ENCODE measurements at regions not wholly inside any gene's neighbourhood (a gene's known extent, or its start where the extent isn't known, plus 50 kb on each side); places are given as distances from the start of the nearest gene placed in this dataset.
A peak's percentile ranks its signal among the peaks of the same experiment; 100 is the strongest.

GRCh38 chr3:28674212-28674611 lies 325.6 kb upstream of the AZI2 start:
- Mint-ChIP-seq H3K27me3 (ENCODE audit: unreplicated experiment) (peaks cover 2% of the 10 kb centered on the region), H3K27ac (ENCODE audit: unreplicated experiment) (no peak overlapping the region), H3K9me3 (ENCODE audit: unreplicated experiment) (no peaks in the 10 kb centered on the region), H3K36me3 (ENCODE audit: low read depth, unreplicated experiment) (no peaks in the 10 kb centered on the region), H3K4me3 (ENCODE audit: unreplicated experiment) (no peak overlapping the region), H3K4me1 (ENCODE audit: unreplicated experiment) (peaks cover 10% of the 10 kb centered on the region)
- no peak for DNase-seq (ENCODE audit: low spot score)
- no peak for TF ChIP-seq CTCF (IDR thresholded peaks at IDR 0.05; ENCODE audit: unreplicated experiment)

- Mint-ChIP-seq H3K4me1 (ENCODE audit: unreplicated experiment) (peaks cover 19% of the 10 kb centered on the region), H3K4me3 (ENCODE audit: unreplicated experiment) (no peak overlapping the region), H3K36me3 (ENCODE audit: low read depth, unreplicated experiment) (no peaks in the 10 kb centered on the region), H3K27me3 (ENCODE audit: unreplicated experiment) (peaks cover 1% of the 10 kb centered on the region), H3K27ac (ENCODE audit: unreplicated experiment) (no peak overlapping the region), H3K9me3 (ENCODE audit: unreplicated experiment) (no peaks in the 10 kb centered on the region)
- TF ChIP-seq CTCF (IDR thresholded peaks at IDR 0.05; ENCODE audit: unreplicated experiment) = no peak
- no peak for DNase-seq (ENCODE audit: low spot score)
Measured at GRCh38 chr3:28677581-28677980, 329.0 kb upstream of the AZI2 start.

GRCh38 chr3:28678086-28678485 lies 329.5 kb upstream of the AZI2 start:
- TF ChIP-seq CTCF (IDR thresholded peaks at IDR 0.05; ENCODE audit: unreplicated experiment) = no peak
- no peaks in the 10 kb centered on the region for H3K9me3 Mint-ChIP-seq (ENCODE audit: unreplicated experiment)
- H3K4me1 Mint-ChIP-seq (ENCODE audit: unreplicated experiment) = peaks cover 19% of the 10 kb centered on the region
- no peak overlapping the region for H3K27ac Mint-ChIP-seq (ENCODE audit: unreplicated experiment)
- H3K27me3 Mint-ChIP-seq (ENCODE audit: unreplicated experiment) = peaks cover 1% of the 10 kb centered on the region
- H3K4me3 Mint-ChIP-seq (ENCODE audit: unreplicated experiment) = no peak overlapping the region
- no peak for DNase-seq (ENCODE audit: low spot score)
- H3K36me3 Mint-ChIP-seq (ENCODE audit: low read depth, unreplicated experiment) = no peaks in the 10 kb centered on the region

DNA sequence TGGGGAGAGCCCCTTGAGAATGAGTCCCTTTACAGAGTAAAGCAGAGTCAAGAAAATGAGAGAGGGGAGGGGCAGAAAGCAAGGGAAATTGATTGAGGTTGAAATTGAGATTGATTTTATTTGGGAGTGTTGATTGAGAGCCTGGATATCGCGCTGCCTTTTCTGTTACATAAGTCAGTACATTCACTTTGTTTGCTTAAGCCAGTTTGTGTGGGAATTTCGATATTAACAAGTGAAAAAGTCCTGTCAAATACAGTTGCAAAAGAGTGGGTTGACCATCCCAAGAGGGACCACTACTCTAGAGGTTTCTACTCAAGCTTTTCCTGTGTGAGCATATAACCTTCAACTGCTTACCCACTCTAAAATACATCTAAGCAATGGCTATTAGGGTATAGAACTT lies 331.4 kb upstream of the AZI2 start:
- Mint-ChIP-seq H3K27me3 (ENCODE audit: unreplicated experiment) (peaks cover 1% of the 10 kb centered on the region), H3K27ac (ENCODE audit: unreplicated experiment) (peak overlapping the region; percentile 15), H3K36me3 (ENCODE audit: low read depth, unreplicated experiment) (no peaks in the 10 kb centered on the region), H3K4me1 (ENCODE audit: unreplicated experiment) (peaks cover 21% of the 10 kb centered on the region), H3K4me3 (ENCODE audit: unreplicated experiment) (no peak overlapping the region), H3K9me3 (ENCODE audit: unreplicated experiment) (no peaks in the 10 kb centered on the region)
- no peak for DNase-seq (ENCODE audit: low spot score)
- TF ChIP-seq CTCF (IDR thresholded peaks at IDR 0.05; ENCODE audit: unreplicated experiment) = no peak

DNA sequence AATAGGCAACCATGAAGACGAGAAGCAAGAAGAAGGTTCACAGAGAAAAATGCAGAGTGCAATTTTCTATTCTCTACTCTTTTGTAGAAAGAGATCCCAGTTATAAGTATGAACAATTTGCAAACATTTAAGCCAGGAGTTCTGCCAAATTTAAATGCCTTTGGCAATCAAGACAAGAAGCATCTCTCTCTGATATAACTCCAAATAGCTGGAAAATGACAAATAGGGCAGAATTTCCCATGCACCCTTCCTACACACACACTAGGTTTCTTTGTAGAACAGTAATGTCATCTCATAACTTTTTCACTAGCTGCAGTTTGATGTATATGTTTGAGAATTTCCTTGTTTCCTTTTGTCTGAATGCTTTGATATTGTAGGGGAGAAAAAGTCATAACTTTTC lies 333.5 kb upstream of the AZI2 start:
- Mint-ChIP-seq H3K27me3 (ENCODE audit: unreplicated experiment) (peaks cover 1% of the 10 kb centered on the region), H3K9me3 (ENCODE audit: unreplicated experiment) (no peaks in the 10 kb centered on the region), H3K36me3 (ENCODE audit: low read depth, unreplicated experiment) (no peaks in the 10 kb centered on the region), H3K27ac (ENCODE audit: unreplicated experiment) (no peak overlapping the region), H3K4me1 (ENCODE audit: unreplicated experiment) (peaks cover 20% of the 10 kb centered on the region), H3K4me3 (ENCODE audit: unreplicated experiment) (no peak overlapping the region)
- DNase-seq (ENCODE audit: low spot score) = no peak
- TF ChIP-seq CTCF (IDR thresholded peaks at IDR 0.05; ENCODE audit: unreplicated experiment) = no peak
